Neural progenitor cell (in vitro differentiated cells): ENCODE measurements at regions not wholly inside any gene's neighbourhood (a gene's known extent, or its start where the extent isn't known, plus 50 kb on each side); places are given as distances from the start of the nearest gene placed in this dataset.

Experiments used
- DNase-seq: peaks from one replicate; pipeline ENCODE4 v3.0.0-alpha.2; 2016; ENCODE audit warnings: low spot score
- H2AFZ ChIP-seq: fragments of 200-600 bp; sonication (generic); replicated peaks from 2 replicates; pipeline ENCODE4 v1.6.1; 2016; ENCODE audit warnings: antibody characterized with exemption
- H3F3A ChIP-seq: fragments of 200-600 bp; sonication (generic); 2 replicates; pipeline ENCODE4 v1.6.1; 2016; ENCODE audit warnings: antibody characterized with exemption, low read depth
- H3K27ac ChIP-seq: fragments of 200-600 bp; sonication (generic); 2 replicates; pipeline ENCODE4 v1.5.1; 2016; ENCODE audit warnings: mild to moderate bottlenecking
- H3K27me3 ChIP-seq: fragments of 200-600 bp; sonication (generic); 2 replicates; pipeline ENCODE4 v1.6.1; 2016; ENCODE audit warnings: mild to moderate bottlenecking, moderate library complexity
- H3K36me3 ChIP-seq: fragments of 200-600 bp; sonication (generic); 2 replicates; pipeline ENCODE4 v1.5.1; 2016
- H3K4me1 ChIP-seq: fragments of 200-600 bp; sonication (generic); 2 replicates; pipeline ENCODE4 v1.6.1; 2016; ENCODE audit warnings: mixed run types
- H3K4me2 ChIP-seq: fragments of 200-600 bp; sonication (generic); 2 replicates; pipeline ENCODE4 v1.6.1; 2016
- H3K4me3 ChIP-seq: fragments of 200-600 bp; sonication (generic); 2 replicates; pipeline ENCODE4 v1.5.1; 2016
- H3K79me2 ChIP-seq: fragments of 200-600 bp; sonication (generic); 2 replicates; pipeline ENCODE4 v1.6.1; 2016; ENCODE audit warnings: low read depth
- H3K9ac ChIP-seq: fragments of 200-600 bp; sonication (generic); 2 replicates; pipeline ENCODE4 v1.6.1; 2016
- H3K9me3 ChIP-seq: fragments of 200-600 bp; sonication (generic); 2 replicates; pipeline ENCODE4 v1.5.1; 2016; ENCODE audit warnings: low read depth
- H4K20me1 ChIP-seq: fragments of 200-600 bp; sonication (generic); 2 replicates; pipeline ENCODE4 v1.6.1; 2016; ENCODE audit warnings: low read depth
- H3K27ac Mint-ChIP-seq: 3 replicates; pipeline ENCODE4 v1.8.0; 2021; ENCODE audit warnings: mixed read lengths
- H3K27me3 Mint-ChIP-seq: 2 replicates; pipeline ENCODE4 v1.8.0; 2022; ENCODE audit warnings: low read depth, mild to moderate bottlenecking, inconsistent platforms, moderate library complexity, mixed read lengths; ENCODE audit not compliant: insufficient read depth
- H3K36me3 Mint-ChIP-seq: 3 replicates; pipeline ENCODE4 v1.8.0; 2021; ENCODE audit warnings: mixed read lengths
- H3K4me1 Mint-ChIP-seq: 3 replicates; pipeline ENCODE4 v1.8.0; 2021; ENCODE audit warnings: mixed read lengths
- H3K4me3 Mint-ChIP-seq: 3 replicates; pipeline ENCODE4 v1.8.0; 2021; ENCODE audit warnings: mild to moderate bottlenecking, moderate library complexity, mixed read lengths
- H3K9me3 Mint-ChIP-seq: 3 replicates; pipeline ENCODE4 v1.8.0; 2020; ENCODE audit warnings: mixed read lengths
- CTCF ChIP-seq: fragments of 200-600 bp; sonication (generic); IDR thresholded peaks from 2 replicates; pipeline ENCODE4 v1.5.1; 2017; ENCODE audit warnings: antibody characterized with exemption, mild to moderate bottlenecking
- EZH2 ChIP-seq: fragments of 200-600 bp; sonication (generic); IDR thresholded peaks from 2 replicates; pipeline ENCODE4 v1.6.1; 2017; ENCODE audit warnings: antibody characterized with exemption, mild to moderate bottlenecking, moderate library complexity
- EZH2phosphoT487 ChIP-seq: fragments of 200-600 bp; sonication (generic); IDR thresholded peaks from 2 replicates; pipeline ENCODE4 v1.6.1; 2017; ENCODE audit warnings: antibody characterized with exemption

- Histone ChIP-seq H4K20me1 (no peaks in the 10 kb centered on the region), H3K4me2 (no peak overlapping the region), H3K4me1 (no peaks in the 10 kb centered on the region), H3K9ac (no peak overlapping the region), H2AFZ (no peak overlapping the region), H3K9me3 (no peaks in the 10 kb centered on the region), H3K79me2 (no peaks in the 10 kb centered on the region), H3F3A (no peaks in the 10 kb centered on the region), H3K4me3 (no peak overlapping the region), H3K27me3 (no peaks in the 10 kb centered on the region), H3K27ac (no peak overlapping the region), H3K36me3 (no peaks in the 10 kb centered on the region)
- Mint-ChIP-seq H3K9me3 (peaks cover 11% of the 10 kb centered on the region), H3K27me3 (peaks cover 3% of the 10 kb centered on the region), H3K4me3 (no peak overlapping the region), H3K4me1 (no peaks in the 10 kb centered on the region), H3K36me3 (no peaks in the 10 kb centered on the region), H3K27ac (no peak overlapping the region)
- DNase-seq, result no peak
- TF ChIP-seq EZH2, result no peak
- TF ChIP-seq CTCF, result no peak
- no peak for TF ChIP-seq EZH2phosphoT487
Observed at GRCh38 chr5:105767267-105767666, 1903.5 kb downstream of the EFNA5 start.

- TF ChIP-seq CTCF (no peak), EZH2phosphoT487 (no peak), EZH2 (no peak)
- DNase-seq, result no peak
- H3K36me3 Mint-ChIP-seq, result peaks cover 2% of the 10 kb centered on the region
- Histone ChIP-seq H3K79me2 (no peaks in the 10 kb centered on the region), H4K20me1 (no peaks in the 10 kb centered on the region), H3K4me3 (no peak overlapping the region), H3K4me2 (no peak overlapping the region), H2AFZ (no peak overlapping the region), H3K27me3 (no peaks in the 10 kb centered on the region), H3F3A (no peaks in the 10 kb centered on the region), H3K9ac (no peak overlapping the region), H3K9me3 (no peaks in the 10 kb centered on the region), H3K4me1 (no peaks in the 10 kb centered on the region), H3K27ac (no peak overlapping the region), H3K36me3 (no peaks in the 10 kb centered on the region)
- H3K4me1 Mint-ChIP-seq, result no peaks in the 10 kb centered on the region
- peaks cover 24% of the 10 kb centered on the region for H3K9me3 Mint-ChIP-seq
- peaks cover 7% of the 10 kb centered on the region for H3K27me3 Mint-ChIP-seq
- no peak overlapping the region for H3K27ac Mint-ChIP-seq
- H3K4me3 Mint-ChIP-seq, result no peak overlapping the region
Observed at GRCh38 chr5:105762728-105763127, 1908.0 kb downstream of the EFNA5 start.

GRCh38 chr5:105754056-105754455 lies 1916.7 kb downstream of the EFNA5 start:
- Histone ChIP-seq H3K4me3 (no peak overlapping the region), H3K79me2 (no peaks in the 10 kb centered on the region), H3K36me3 (no peaks in the 10 kb centered on the region), H3K4me1 (no peaks in the 10 kb centered on the region), H4K20me1 (no peaks in the 10 kb centered on the region), H2AFZ (no peak overlapping the region), H3K4me2 (no peak overlapping the region), H3K27me3 (no peaks in the 10 kb centered on the region), H3K27ac (no peak overlapping the region), H3K9me3 (no peaks in the 10 kb centered on the region), H3F3A (no peaks in the 10 kb centered on the region), H3K9ac (no peak overlapping the region)
- TF ChIP-seq EZH2 (no peak), EZH2phosphoT487 (no peak), CTCF (no peak)
- Mint-ChIP-seq H3K27me3 (peaks cover 1% of the 10 kb centered on the region), H3K36me3 (no peaks in the 10 kb centered on the region), H3K4me1 (peaks cover 6% of the 10 kb centered on the region), H3K4me3 (no peak overlapping the region), H3K9me3 (peaks cover 5% of the 10 kb centered on the region), H3K27ac (no peak overlapping the region)
- peak; percentile 4 for DNase-seq
